HG02642 (cell line): ENCODE measurements at regions not wholly inside any gene's neighbourhood (a gene's known extent, or its start where the extent isn't known, plus 50 kb on each side); places are given as distances from the start of the nearest gene placed in this dataset.
A peak's percentile ranks its signal among the peaks of the same experiment; 100 is the strongest.
"Not testable (repeated sequence)": the region's sequence is repeated elsewhere in the genome, so short reads cannot be mapped to it uniquely, and the experiment has no call there.

ENCODE experiments used
- ATAC-seq: cut with Tn5 transposase; IDR thresholded peaks from one replicate; pipeline ENCODE4 v1.9.1; 2021; ENCODE audit warnings: mild to moderate bottlenecking; ENCODE audit not compliant: unreplicated experiment, poor library complexity

GRCh38 chr4:81751531-81752289, 280.0 kb upstream of the RASGEF1B start:
- no peak for ATAC-seq

GRCh38 chr4:81747242-81747930, 275.7 kb upstream of the RASGEF1B start:
- no peak for ATAC-seq

GRCh38 chr4:81746773-81747172, 275.1 kb upstream of the RASGEF1B start:
- no peak for ATAC-seq

- no peak for ATAC-seq
Observed at GRCh38 chr4:81746071-81746470, 274.4 kb upstream of the RASGEF1B start.

- ATAC-seq = no peak
Observed at GRCh38 chr4:81745050-81745449, 273.3 kb upstream of the RASGEF1B start.

- ATAC-seq = no peak
Observed at GRCh38 chr4:81743731-81744435, 272.2 kb upstream of the RASGEF1B start.

GRCh38 chr4:81740487-81740886, 268.8 kb upstream of the RASGEF1B start:
- ATAC-seq = no peak

GRCh38 chr4:81738891-81739290, 267.2 kb upstream of the RASGEF1B start:
- ATAC-seq = no peak

GRCh38 chr4:81737865-81738559, 266.3 kb upstream of the RASGEF1B start:
- no peak for ATAC-seq

GRCh38 chr4:81736324-81736723, 264.6 kb upstream of the RASGEF1B start:
- no peak for ATAC-seq

GRCh38 chr4:81732980-81733379, 261.3 kb upstream of the RASGEF1B start:
- ATAC-seq = no peak

- ATAC-seq = peak; percentile 99
Observed at GRCh38 chr4:81724925-81725329, 253.2 kb upstream of the RASGEF1B start.

- ATAC-seq = no peak
Observed at GRCh38 chr4:81723927-81724587, 252.3 kb upstream of the RASGEF1B start.

GRCh38 chr4:81723019-81723884, 251.5 kb upstream of the RASGEF1B start:
- no peak for ATAC-seq

GRCh38 chr4:81722290-81722851, 250.7 kb upstream of the RASGEF1B start:
- ATAC-seq = no peak

- no peak for ATAC-seq
Observed at GRCh38 chr4:81715757-81716156, 244.1 kb upstream of the RASGEF1B start.

GRCh38 chr4:81715357-81715756, 243.7 kb upstream of the RASGEF1B start:
- not testable (repeated sequence) for ATAC-seq

- ATAC-seq = no peak
Observed at GRCh38 chr4:81714291-81714690, 242.6 kb upstream of the RASGEF1B start.

GRCh38 chr4:81712714-81713113, 241.0 kb upstream of the RASGEF1B start:
- ATAC-seq = no peak
